Kidney epithelial cell (primary cell): ENCODE measurements at regions not wholly inside any gene's neighbourhood (a gene's known extent, or its start where the extent isn't known, plus 50 kb on each side); places are given as distances from the start of the nearest gene placed in this dataset.

Source experiments
- DNase-seq: peaks from one replicate; pipeline ENCODE4 v3.0.0-alpha.2; 2010; ENCODE audit warnings: low read depth
- H3K27me3 ChIP-seq: 2 replicates; pipeline ENCODE4 v1.6.0; 2011; ENCODE audit warnings: low read length; ENCODE audit not compliant: control insufficient read depth, insufficient read depth
- H3K36me3 ChIP-seq: 2 replicates; pipeline ENCODE4 v1.5.1; 2011; ENCODE audit warnings: low read length; ENCODE audit not compliant: control insufficient read depth, insufficient read depth
- H3K4me3 ChIP-seq: 2 replicates; pipeline ENCODE4 v1.5.1; 2011; ENCODE audit warnings: low read depth, mild to moderate bottlenecking, control low read depth, low read length
- TF ChIP-seq, protein P1 (sequence below): IDR thresholded peaks from 2 replicates; pipeline ENCODE4 v1.5.1; 2011; ENCODE audit warnings: mild to moderate bottlenecking, moderate library complexity, low read length, control low read depth, inconsistent platforms; ENCODE audit not compliant: insufficient read depth, poor library complexity, severe bottlenecking

DNA sequence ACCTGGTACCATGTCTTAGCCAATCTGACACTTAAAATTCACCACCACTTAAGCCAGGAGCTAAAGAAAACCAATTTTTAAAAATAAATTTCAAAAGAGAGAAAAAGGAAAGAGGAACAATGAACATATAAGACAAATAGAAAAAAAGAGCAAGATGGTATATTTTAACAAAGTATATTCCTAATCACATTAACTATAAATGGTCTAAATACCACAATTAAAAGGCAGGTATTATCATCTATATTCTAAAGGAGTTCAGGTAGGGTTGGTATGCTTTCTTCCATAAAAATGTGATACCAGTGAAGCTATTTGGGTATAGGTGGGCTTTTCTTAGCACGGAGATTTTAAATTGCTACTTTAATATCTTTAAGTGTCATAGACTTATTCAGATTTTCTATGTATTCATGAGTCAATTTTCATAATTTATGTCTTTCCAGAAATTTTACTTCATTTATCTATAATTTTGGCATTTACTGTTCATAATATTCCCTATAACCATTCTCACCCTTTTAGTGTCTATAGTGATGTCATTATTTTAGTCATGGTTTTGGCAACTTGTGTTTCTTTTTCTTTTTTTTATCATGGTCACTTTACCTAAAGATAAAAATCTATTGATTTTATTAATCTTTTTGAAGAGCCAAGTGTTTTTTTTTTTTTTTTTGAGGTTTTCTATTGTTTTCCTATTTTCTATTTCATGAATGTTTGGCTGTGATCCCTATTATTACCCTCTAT, 56.5 kb upstream of the IGLL5 start:
- Histone ChIP-seq H3K27me3 (no peaks in the 10 kb centered on the region), H3K36me3 (no peaks in the 10 kb centered on the region), H3K4me3 (no peak overlapping the region)
- DNase-seq = no peak
- TF ChIP-seq, protein P1, sequence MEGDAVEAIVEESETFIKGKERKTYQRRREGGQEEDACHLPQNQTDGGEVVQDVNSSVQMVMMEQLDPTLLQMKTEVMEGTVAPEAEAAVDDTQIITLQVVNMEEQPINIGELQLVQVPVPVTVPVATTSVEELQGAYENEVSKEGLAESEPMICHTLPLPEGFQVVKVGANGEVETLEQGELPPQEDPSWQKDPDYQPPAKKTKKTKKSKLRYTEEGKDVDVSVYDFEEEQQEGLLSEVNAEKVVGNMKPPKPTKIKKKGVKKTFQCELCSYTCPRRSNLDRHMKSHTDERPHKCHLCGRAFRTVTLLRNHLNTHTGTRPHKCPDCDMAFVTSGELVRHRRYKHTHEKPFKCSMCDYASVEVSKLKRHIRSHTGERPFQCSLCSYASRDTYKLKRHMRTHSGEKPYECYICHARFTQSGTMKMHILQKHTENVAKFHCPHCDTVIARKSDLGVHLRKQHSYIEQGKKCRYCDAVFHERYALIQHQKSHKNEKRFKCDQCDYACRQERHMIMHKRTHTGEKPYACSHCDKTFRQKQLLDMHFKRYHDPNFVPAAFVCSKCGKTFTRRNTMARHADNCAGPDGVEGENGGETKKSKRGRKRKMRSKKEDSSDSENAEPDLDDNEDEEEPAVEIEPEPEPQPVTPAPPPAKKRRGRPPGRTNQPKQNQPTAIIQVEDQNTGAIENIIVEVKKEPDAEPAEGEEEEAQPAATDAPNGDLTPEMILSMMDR = no peak

GRCh38 chr22:22833059-22833458, 54.6 kb upstream of the IGLL5 start:
- H3K36me3 ChIP-seq = no peaks in the 10 kb centered on the region
- TF ChIP-seq, protein P1 = no peak
- no peaks in the 10 kb centered on the region for H3K27me3 ChIP-seq
- DNase-seq = no peak
- H3K4me3 ChIP-seq = no peak overlapping the region

GRCh38 chr22:22833488-22833887, 54.1 kb upstream of the IGLL5 start:
- TF ChIP-seq, protein P1 = no peak
- no peak for DNase-seq
- Histone ChIP-seq H3K36me3 (no peaks in the 10 kb centered on the region), H3K4me3 (no peak overlapping the region), H3K27me3 (no peaks in the 10 kb centered on the region)

DNA sequence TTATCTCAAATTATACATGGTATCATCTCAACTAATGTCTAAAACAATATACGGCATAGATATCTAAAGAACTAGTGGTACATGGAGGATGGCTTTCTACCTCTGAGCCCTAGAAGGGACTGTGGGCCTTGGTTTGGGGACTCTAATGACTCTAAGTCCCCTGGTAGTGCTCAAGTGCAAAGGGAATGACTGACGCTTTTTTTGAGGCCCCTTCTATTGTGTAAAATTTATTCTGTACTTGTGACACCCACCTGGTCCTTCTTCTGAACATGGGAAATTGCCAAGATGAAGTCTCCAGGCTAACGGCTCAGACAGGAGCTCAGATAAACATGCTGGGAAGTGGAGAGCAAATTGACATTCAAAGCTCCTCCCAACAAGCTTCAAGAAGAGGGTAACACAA, 53.4 kb upstream of the IGLL5 start:
- H3K36me3 ChIP-seq = no peaks in the 10 kb centered on the region
- DNase-seq = no peak
- TF ChIP-seq, protein P1 = no peak
- H3K27me3 ChIP-seq = no peaks in the 10 kb centered on the region
- no peak overlapping the region for H3K4me3 ChIP-seq

DNA sequence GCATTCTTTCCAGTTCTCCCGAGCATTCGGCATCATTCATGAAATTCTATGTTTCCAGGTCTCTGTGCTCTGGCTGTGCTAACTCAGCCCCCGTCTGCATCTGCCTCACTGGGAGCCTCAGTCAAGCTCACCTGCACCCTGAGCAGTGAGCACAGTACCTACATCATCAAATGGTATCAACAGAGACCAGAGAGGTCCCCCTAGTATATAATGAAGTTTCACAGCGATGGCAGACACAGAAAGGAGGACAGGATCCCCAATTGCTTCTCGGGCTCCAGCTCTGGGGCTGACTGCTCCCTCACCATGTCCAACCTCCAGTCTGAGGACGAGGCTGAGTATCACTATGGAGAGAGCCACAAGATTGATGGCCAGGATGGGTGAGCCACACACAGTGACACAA, 52.8 kb upstream of the IGLL5 start:
- Histone ChIP-seq H3K27me3 (no peaks in the 10 kb centered on the region), H3K4me3 (no peak overlapping the region), H3K36me3 (no peaks in the 10 kb centered on the region)
- no peak for DNase-seq
- TF ChIP-seq, protein P1 = no peak

DNA sequence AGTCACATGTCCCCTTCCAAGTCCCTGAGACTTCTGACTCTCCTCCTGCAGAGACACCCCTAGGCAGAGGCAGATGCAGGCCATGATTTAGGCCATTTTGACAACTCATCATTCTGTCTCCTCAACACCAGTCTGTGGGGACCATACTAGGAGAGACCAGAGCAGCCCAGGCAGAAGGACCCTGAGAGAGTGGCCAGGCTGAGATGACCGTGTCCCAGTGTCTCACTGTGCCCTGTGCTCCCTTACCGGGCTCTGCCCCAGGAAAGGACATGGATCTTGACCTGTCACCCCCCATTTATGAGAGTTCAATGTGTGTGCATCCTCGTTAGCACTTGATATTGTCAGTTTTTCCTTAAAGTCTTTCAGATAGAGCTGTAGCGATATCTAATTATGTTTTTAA, 52.4 kb upstream of the IGLL5 start:
- TF ChIP-seq, protein P1 = no peak
- no peaks in the 10 kb centered on the region for H3K36me3 ChIP-seq
- no peak for DNase-seq

More for the DNA sequence above, 52.4 kb upstream of the IGLL5 start:
- no peak overlapping the region for H3K4me3 ChIP-seq
- no peaks in the 10 kb centered on the region for H3K27me3 ChIP-seq
